ENCODE measurements at regions not wholly inside any gene's neighbourhood (a gene's known extent, or its start where the extent isn't known, plus 50 kb on each side); places are given as distances from the start of the nearest gene placed in this dataset.

GRCh38 chr10:29900865-29901264, 158.5 kb downstream of the JCAD start (continued):
- no peak for TF ChIP-seq ZNF792 (tag by site-specific recombination; IDR thresholded peaks at IDR 0.05)

GRCh38 chr10:29897999-29898716, 161.2 kb downstream of the JCAD start:
- ChIA-PET CTCF (interaction anchor here (0.6 kb wide), 4 partner anchors 11 to 363 kb away, joined by 3 to 4 read pairs (median 3); no protein-coding TSS in a partner anchor), POLR2A (no interaction called here)
- Histone ChIP-seq H3K9me3 (ENCODE audit: control insufficient read depth, insufficient read depth, low read depth, low read length) (no peaks in the 10 kb centered on the region), H3K36me3 (ENCODE audit: control insufficient read depth in 2 of 2, insufficient read depth in 1 of 2, low read length in 2 of 2) (no peaks in the 10 kb centered on the region), H3K27ac (ENCODE audit: extremely low read depth, low read depth, low read length) (no peak overlapping the region), H3K4me1 (ENCODE audit: control insufficient read depth, insufficient read depth, low read length) (no peaks in the 10 kb centered on the region), H3K4me3 (ENCODE audit: low read depth, low read length) (no peak overlapping the region)
- no peak for TF ChIP-seq PRDM10 (tag by site-specific recombination; IDR thresholded peaks at IDR 0.05)
- no peak for TF ChIP-seq ZNF121 (tag by site-specific recombination; IDR thresholded peaks at IDR 0.05)
- TF ChIP-seq ZNF175 (tag by site-specific recombination; IDR thresholded peaks at IDR 0.05) = no peak
- TF ChIP-seq ZNF501 (tag by site-specific recombination; IDR thresholded peaks at IDR 0.05) = no peak
- no peak for TF ChIP-seq HOXC10 (CRISPR knock-in tag; IDR thresholded peaks at IDR 0.05)
- TF ChIP-seq ZNF138 (tag by site-specific recombination; IDR thresholded peaks at IDR 0.05; ENCODE audit: borderline replicate concordance) = no peak
- no peak for TF ChIP-seq ZNF677 (tag by site-specific recombination; IDR thresholded peaks at IDR 0.05)
- no peak for TF ChIP-seq ZFP37 (tag by site-specific recombination; IDR thresholded peaks at IDR 0.05)
- no peak for TF ChIP-seq BCL11A (tag by site-specific recombination; IDR thresholded peaks at IDR 0.05; ENCODE audit: low read depth)

- ChIA-PET POLR2A (no interaction called here), CTCF (interaction anchor here (0.7 kb wide), 1 partner anchor 1618 kb away, joined by 3 read pairs; no protein-coding TSS in a partner anchor)
- Histone ChIP-seq H3K27ac (ENCODE audit: extremely low read depth, low read depth, low read length) (no peak overlapping the region), H3K4me1 (ENCODE audit: control insufficient read depth, insufficient read depth, low read length) (no peaks in the 10 kb centered on the region), H3K9me3 (ENCODE audit: control insufficient read depth, insufficient read depth, low read depth, low read length) (no peaks in the 10 kb centered on the region), H3K36me3 (ENCODE audit: control insufficient read depth in 2 of 2, insufficient read depth in 1 of 2, low read length in 2 of 2) (no peaks in the 10 kb centered on the region), H3K4me3 (ENCODE audit: low read depth, low read length) (no peak overlapping the region)
- TF ChIP-seq ZSCAN16 (tag by site-specific recombination; IDR thresholded peaks at IDR 0.05) = no peak
Observed at GRCh38 chr10:29897430-29897829, 162.0 kb downstream of the JCAD start.

GRCh38 chr10:29896053-29896452, 163.3 kb downstream of the JCAD start:
- H3K4me1 ChIP-seq (ENCODE audit: control insufficient read depth, insufficient read depth, low read length) = no peaks in the 10 kb centered on the region
- POLR2A ChIA-PET = interaction anchor here (0.7 kb wide), 1 partner anchor 94 kb away, joined by 3 read pairs; no protein-coding TSS in a partner anchor
- no peak for TF ChIP-seq TRIM28 (IDR thresholded peaks at IDR 0.05; ENCODE audit: borderline replicate concordance, low read length)
- no peaks in the 10 kb centered on the region for H3K9me3 ChIP-seq (ENCODE audit: control insufficient read depth, insufficient read depth, low read depth, low read length)
- CTCF ChIA-PET = no interaction called here
- H3K27ac ChIP-seq (ENCODE audit: extremely low read depth, low read depth, low read length) = no peak overlapping the region
- H3K4me3 ChIP-seq (ENCODE audit: low read depth, low read length) = no peak overlapping the region
- no peaks in the 10 kb centered on the region for H3K36me3 ChIP-seq (ENCODE audit: control insufficient read depth in 2 of 2, insufficient read depth in 1 of 2, low read length in 2 of 2)

- ChIA-PET CTCF (no interaction called here), POLR2A (interaction anchor here (0.7 kb wide), 1 partner anchor 94 kb away, joined by 3 read pairs; no protein-coding TSS in a partner anchor)
Observed at GRCh38 chr10:29895456-29895855, 163.9 kb downstream of the JCAD start.

More at GRCh38 chr10:29895456-29895855, 163.9 kb downstream of the JCAD start:
- H3K4me3 ChIP-seq (ENCODE audit: low read depth, low read length) = no peak overlapping the region
- no peak for TF ChIP-seq KLF10 (tag by site-specific recombination; IDR thresholded peaks at IDR 0.05)
- no peak for TF ChIP-seq ZNF621 (tag by site-specific recombination; IDR thresholded peaks at IDR 0.05)
- no peak for TF ChIP-seq ZNF138 (tag by site-specific recombination; IDR thresholded peaks at IDR 0.05; ENCODE audit: borderline replicate concordance)
- no peak for TF ChIP-seq ZNF341 (tag by site-specific recombination; IDR thresholded peaks at IDR 0.05; ENCODE audit: low read depth)
- no peak for TF ChIP-seq ZBTB17 (tag by site-specific recombination; IDR thresholded peaks at IDR 0.05)
- TF ChIP-seq ZNF148 (tag by site-specific recombination; IDR thresholded peaks at IDR 0.05; ENCODE audit: borderline replicate concordance) = no peak
- no peak for TF ChIP-seq ELK4 (IDR thresholded peaks at IDR 0.05; ENCODE audit: borderline replicate concordance, low read depth, low read length)
- TF ChIP-seq ZNF366 (tag by site-specific recombination; conservative IDR thresholded peaks at IDR 0.05) = no peak
- no peak for TF ChIP-seq ZEB2 (tag by site-specific recombination; IDR thresholded peaks at IDR 0.05)
- H3K9me3 ChIP-seq (ENCODE audit: control insufficient read depth, insufficient read depth, low read depth, low read length) = no peaks in the 10 kb centered on the region
- no peak overlapping the region for H3K27ac ChIP-seq (ENCODE audit: extremely low read depth, low read depth, low read length)
- no peaks in the 10 kb centered on the region for H3K4me1 ChIP-seq (ENCODE audit: control insufficient read depth, insufficient read depth, low read length)
- H3K36me3 ChIP-seq (ENCODE audit: control insufficient read depth in 2 of 2, insufficient read depth in 1 of 2, low read length in 2 of 2) = no peaks in the 10 kb centered on the region
